ENCODE measurements at regions not wholly inside any gene's neighbourhood (a gene's known extent, or its start where the extent isn't known, plus 50 kb on each side); places are given as distances from the start of the nearest gene placed in this dataset.

GRCh38 chr10:2094171-2094570 lies 356.8 kb upstream of the ADARB2 start:
- H3K9ac ChIP-seq (ENCODE audit: low read depth, low read length): no peak overlapping the region
- in situ Hi-C loops (cut with MboI; ENCODE audit: low sequenced_read_pairs) (no loop called here), dilution Hi-C loops (cut with HindIII; ENCODE audit: low sequenced_read_pairs, unreplicated experiment) (no loop called here), intact Hi-C loops (cut with micrococcal nuclease) (no loop called here)
- H4K8ac ChIP-seq (ENCODE audit: low read depth in 2 of 2, low read length in 2 of 2): no peak overlapping the region
- no peak overlapping the region for H3K18ac ChIP-seq (ENCODE audit: low read depth, low read length)
- no peak for ATAC-seq (ENCODE audit: low read depth)
- ChIA-PET CTCF (no interaction called here), POLR2A (ENCODE audit: unreplicated experiment) (no interaction called here)
- no peak overlapping the region for H3K27ac ChIP-seq (ENCODE audit: insufficient read depth, low read length)
- no peak overlapping the region for H4K5ac ChIP-seq (ENCODE audit: low read depth, low read length)
- H3K36me3 ChIP-seq (ENCODE audit: control insufficient read depth, insufficient read depth, low read length): no peaks in the 10 kb centered on the region
- no peak overlapping the region for H3K4me3 ChIP-seq (ENCODE audit: insufficient read depth, low read depth, low read length)
- no peak overlapping the region for H3K4me2 ChIP-seq (ENCODE audit: low read depth, low read length)
- WGBS, 2 experiments (ENCODE audit: extremely low coverage in 2 of 2, insufficient read length in 1 of 2): no CpG with 5 or more reads among the region's 6 CpGs
- H3K9me1 ChIP-seq (ENCODE audit: insufficient read depth, low read length): no peaks in the 10 kb centered on the region
- H2BK20ac ChIP-seq (ENCODE audit: low read depth, low read length): no peak overlapping the region
- no peak overlapping the region for H3K56ac ChIP-seq (ENCODE audit: extremely low read depth, insufficient read depth, low read length)
- H3K9me3 ChIP-seq (ENCODE audit: control insufficient read depth, insufficient read depth, low read length): peaks cover 25% of the 10 kb centered on the region; the same call in 1 of the 2 replicates
- no peak overlapping the region for H3K4ac ChIP-seq (ENCODE audit: low read depth, low read length)
- no peaks in the 10 kb centered on the region for H3K27me3 ChIP-seq (ENCODE audit: control insufficient read depth, insufficient read depth, low read length)
- BruUV-seq (replicated peaks): no TSS peak
- H3K4me1 ChIP-seq (ENCODE audit: control insufficient read depth, insufficient read depth, low read length): no peaks in the 10 kb centered on the region
- no peak overlapping the region for H4K91ac ChIP-seq (ENCODE audit: insufficient read depth, low read depth, low read length)
- TF ChIP-seq MXI1 (IDR thresholded peaks at IDR 0.05; ENCODE audit: borderline replicate concordance, low read depth, low read length): no peak
- no peak for TF ChIP-seq POLR2A (IDR thresholded peaks at IDR 0.05; ENCODE audit: low read depth, low read length)
- TF ChIP-seq FOS (IDR thresholded peaks at IDR 0.05; ENCODE audit: low read depth, low read length): no peak
- TF ChIP-seq ELK1 (IDR thresholded peaks at IDR 0.05; ENCODE audit: borderline replicate concordance, low read depth, low read length): no peak
- TF ChIP-seq BHLHE40 (IDR thresholded peaks at IDR 0.05; ENCODE audit: low read depth, low read length): no peak
- H2BK5ac ChIP-seq (ENCODE audit: low read depth, low read length, poor library complexity, severe bottlenecking): no peak overlapping the region
- H2AK5ac ChIP-seq (ENCODE audit: low read depth, low read length): no peak overlapping the region
- no peaks in the 10 kb centered on the region for H3K79me1 ChIP-seq (ENCODE audit: low read depth in 1 of 2, low read length in 2 of 2)
- no peak overlapping the region for H2AFZ ChIP-seq (replicated peaks; ENCODE audit: low read length, poor library complexity)
- no peak overlapping the region for H2BK15ac ChIP-seq (ENCODE audit: low read depth, low read length)
- H4K20me1 ChIP-seq (ENCODE audit: insufficient read depth, low read length): no peaks in the 10 kb centered on the region
- no peak overlapping the region for H3K23ac ChIP-seq (ENCODE audit: low read depth, low read length)
- no peak for DNase-seq
- H2AK9ac ChIP-seq (replicated peaks; ENCODE audit: low read depth, low read length, poor library complexity): no peak overlapping the region
- H3K14ac ChIP-seq (replicated peaks; ENCODE audit: low read depth, low read length): no peak overlapping the region
- no peak overlapping the region for H2BK120ac ChIP-seq (ENCODE audit: low read depth, low read length)
